ENCODE measurements at regions not wholly inside any gene's neighbourhood (a gene's known extent, or its start where the extent isn't known, plus 50 kb on each side); places are given as distances from the start of the nearest gene placed in this dataset.

DNA sequence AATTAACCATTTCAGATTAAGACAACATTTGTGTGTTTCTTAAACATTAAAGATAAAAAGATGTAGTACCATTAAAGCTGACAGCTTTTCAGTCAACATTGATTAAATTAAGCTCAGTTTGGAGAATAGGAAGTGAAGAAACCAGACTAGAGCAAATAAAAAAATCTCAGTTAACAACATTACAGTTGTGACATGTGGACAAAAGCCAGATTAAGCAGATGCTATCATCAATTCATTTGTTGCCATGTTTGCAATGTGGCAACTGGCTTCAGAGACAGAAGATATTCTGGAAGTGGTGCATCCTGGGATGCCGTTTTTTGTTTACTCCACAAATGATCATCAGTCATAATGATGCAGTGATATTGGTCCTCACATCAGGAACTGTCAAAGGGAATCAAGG lies 70.3 kb upstream of the CNTLN start:
- H3K27ac ChIP-seq (ENCODE audit: low read length), result no peak overlapping the region
- H3K36me3 ChIP-seq (ENCODE audit: control insufficient read depth, insufficient read depth, low read length), result no peaks in the 10 kb centered on the region
- in situ Hi-C loops (cut with HindIII; ENCODE audit: low pct_unique_long_range_greater_than_20kb, low sequenced_read_pairs) (no loop called here), intact Hi-C loops (cut with micrococcal nuclease; ENCODE audit: unreplicated experiment) (loop anchor here (5.0 kb wide), 1 partner anchor 398 kb away; no protein-coding TSS in a partner anchor)
- no peaks in the 10 kb centered on the region for H3K27me3 ChIP-seq (ENCODE audit: control insufficient read depth, insufficient read depth, low read length)
- BruUV-seq (replicated peaks), result no TSS peak
- H3K4me1 ChIP-seq (ENCODE audit: control insufficient read depth, insufficient read depth, low read length), result no peaks in the 10 kb centered on the region
- POLR2A ChIA-PET, result no interaction called here
- ATAC-seq (no peak), DNase-seq (ENCODE audit: low read depth, low spot score) (no peak)
- no peak for TF ChIP-seq REST (IDR thresholded peaks at IDR 0.05; ENCODE audit: insufficient read depth in 1 of 2, low read depth in 2 of 2, low read length in 1 of 2)
- no peak for TF ChIP-seq POLR2AphosphoS5 (IDR thresholded peaks at IDR 0.05; ENCODE audit: low read depth, low read length)
- no peak for TF ChIP-seq CTCF (IDR thresholded peaks at IDR 0.05)
- no peak for TF ChIP-seq TCF7L2 (IDR thresholded peaks at IDR 0.05; ENCODE audit: low read depth, low read length)
- TF ChIP-seq SIN3A (IDR thresholded peaks at IDR 0.05; ENCODE audit: borderline replicate concordance, insufficient read depth, low read depth, low read length), result no peak
- CTCF ChIA-PET, result no interaction called here
- H3K4me3 ChIP-seq (ENCODE audit: low read depth in 2 of 2, low read length in 2 of 2), result no peak overlapping the region
- H3K9me3 ChIP-seq (ENCODE audit: control insufficient read depth, insufficient read depth, low read depth, low read length), result no peaks in the 10 kb centered on the region

GRCh38 chr9:17063535-17064135 lies 71.2 kb upstream of the CNTLN start:
- ATAC-seq (peak; percentile 79; the same call in 1 of the 2 replicates), DNase-seq (ENCODE audit: low read depth, low spot score) (peak; percentile 10)
- ChIA-PET POLR2A (no interaction called here), CTCF (no interaction called here)
- intact Hi-C loops (cut with micrococcal nuclease; ENCODE audit: unreplicated experiment) (loop anchor here (5.0 kb wide), 1 partner anchor 399 kb away; no protein-coding TSS in a partner anchor), in situ Hi-C loops (cut with HindIII; ENCODE audit: low pct_unique_long_range_greater_than_20kb, low sequenced_read_pairs) (no loop called here)
- no peak overlapping the region for H3K27ac ChIP-seq (ENCODE audit: low read length)
- no peak overlapping the region for H3K4me3 ChIP-seq (ENCODE audit: low read depth in 2 of 2, low read length in 2 of 2)
- BruUV-seq (replicated peaks), result no TSS peak
- H3K27me3 ChIP-seq (ENCODE audit: control insufficient read depth, insufficient read depth, low read length), result no peaks in the 10 kb centered on the region
- H3K9me3 ChIP-seq (ENCODE audit: control insufficient read depth, insufficient read depth, low read depth, low read length), result no peaks in the 10 kb centered on the region
- no peaks in the 10 kb centered on the region for H3K36me3 ChIP-seq (ENCODE audit: control insufficient read depth, insufficient read depth, low read length)
- peak; percentile 56; the same call in 1 of the 2 replicates for TF ChIP-seq CTCF (IDR thresholded peaks at IDR 0.05)
- no peak for TF ChIP-seq REST (IDR thresholded peaks at IDR 0.05; ENCODE audit: insufficient read depth in 1 of 2, low read depth in 2 of 2, low read length in 1 of 2)
- H3K4me1 ChIP-seq (ENCODE audit: control insufficient read depth, insufficient read depth, low read length), result no peaks in the 10 kb centered on the region
